K562 (cell line): ENCODE measurements at regions not wholly inside any gene's neighbourhood (a gene's known extent, or its start where the extent isn't known, plus 50 kb on each side); places are given as distances from the start of the nearest gene placed in this dataset.

ENCODE experiments used
- ATAC-seq: fragments of 200-7000 bp; cut with Tn5 transposase; 3 replicates; pipeline ENCODE4 v1.9.1; 2020; ENCODE audit warnings: moderate library complexity
- BruUV-seq: library from RNA; stranded (reverse); fragments of 400-500 nt; replicated peaks from 2 replicates; lab custom pipeline; 2021; lab: Mats Ljungman, UMichigan
- CTCF ChIA-PET: fragments of 300-600 bp; formaldehyde crosslinking; extraction: SDS; loops from one replicate; lab custom pipeline; 2021; ENCODE audit warnings: low intra/inter-chr PET ratio; lab: Yijun Ruan, JAX
- POLR2A ChIA-PET: fragments of 300-600, 350-650 bp; sonication (Branson Sonifier 250); formaldehyde crosslinking; extraction: SDS; loops from one replicate; lab custom pipeline; 2021; ENCODE audit warnings: antibody characterized with exemption, inconsistent platforms; lab: Yijun Ruan, JAX
- DNase-seq, 4 experiments: peaks; one replicate each; pipeline versions ENCODE4 v3.0.0 to v3.0.0-alpha.2; 2011 to 2018; ENCODE audit warnings: low spot score in 3 of 4, mixed read lengths in 3 of 4; ENCODE audit errors: extremely low read depth in 1 of 4
- FAIRE-seq: peaks from 2 replicates; lab custom pipeline; 2011; peaks lifted over from hg19 to GRCh38; lab: Jason Lieb, UNC
- H2AFZ ChIP-seq: 2 replicates; pipeline ENCODE4 v1.6.0; 2011; ENCODE audit warnings: low read depth, low read length, control low read depth, inconsistent platforms
- H3K27ac ChIP-seq: fragments of 200-600 bp; 3 replicates; pipeline ENCODE4 v1.8.0; 2011; ENCODE audit warnings: low read depth, mild to moderate bottlenecking, control low read depth, inconsistent platforms, low read length, moderate library complexity, mixed read lengths; ENCODE audit errors: extremely low read depth
- H3K27me3 ChIP-seq, 2 experiments: fragments of 300-600 bp in 1 of 2; 2 replicates in 1 of 2; 3 replicates in 1 of 2; pipeline versions ENCODE4 v1.6.0 to v1.8.0; 2011; ENCODE audit warnings: inconsistent platforms in 2 of 2, low read length in 2 of 2, mild to moderate bottlenecking in 1 of 2, mixed read lengths in 1 of 2, moderate library complexity in 1 of 2; ENCODE audit not compliant: control insufficient read depth in 2 of 2, insufficient read depth in 2 of 2
- H3K36me3 ChIP-seq: fragments of 300-600 bp; 3 replicates; pipeline ENCODE4 v1.8.0; 2011; ENCODE audit warnings: mild to moderate bottlenecking, low read length, inconsistent platforms; ENCODE audit not compliant: control insufficient read depth, insufficient read depth
- H3K4me1 ChIP-seq, 2 experiments: fragments of 200-600 bp in 1 of 2; replicated peaks in 1 of 2; 2 replicates in 1 of 2; 3 replicates in 1 of 2; pipeline versions ENCODE4 v1.5.1 to v1.8.0; 2011; ENCODE audit warnings: inconsistent platforms in 2 of 2, low read length in 2 of 2, mild to moderate bottlenecking in 1 of 2, mixed read lengths in 1 of 2, moderate library complexity in 1 of 2; ENCODE audit not compliant: control insufficient read depth in 2 of 2, insufficient read depth in 2 of 2
- H3K4me2 ChIP-seq: 2 replicates; pipeline ENCODE4 v1.6.1; 2011; ENCODE audit warnings: low read length, control low read depth, inconsistent platforms, mixed read lengths; ENCODE audit not compliant: insufficient read depth
- H3K4me3 ChIP-seq: fragments of 200-600 bp; sonication (generic), shearing (Covaris generic); 2 replicates; pipeline ENCODE4 v1.5.1; 2016; ENCODE audit warnings: control low read depth, inconsistent platforms
- H3K79me2 ChIP-seq: fragments of 200-600 bp; 3 replicates; pipeline ENCODE4 v1.8.0; 2011; ENCODE audit warnings: low read length, inconsistent platforms; ENCODE audit not compliant: control insufficient read depth, insufficient read depth
- H3K9ac ChIP-seq, 2 experiments: 2 replicates each; pipeline versions ENCODE4 v1.6.0 to v1.6.1; 2011; ENCODE audit warnings: low read depth in 2 of 2, low read length in 2 of 2, control low read depth in 1 of 2, inconsistent platforms in 1 of 2, mild to moderate bottlenecking in 1 of 2, mixed read lengths in 1 of 2; ENCODE audit not compliant: insufficient read depth in 1 of 2
- H3K9me1 ChIP-seq: one replicate; pipeline ENCODE4 v1.6.0; 2011; ENCODE audit warnings: inconsistent platforms, mild to moderate bottlenecking, low read length, moderate library complexity; ENCODE audit not compliant: control insufficient read depth, insufficient read depth
- H3K9me3 ChIP-seq: replicated peaks from 2 replicates; pipeline ENCODE4 v1.5.1; 2011; ENCODE audit warnings: low read depth, low read length, inconsistent platforms; ENCODE audit not compliant: control insufficient read depth, insufficient read depth
- H4K20me1 ChIP-seq: replicated peaks from 2 replicates; pipeline ENCODE4 v1.6.1; 2011; ENCODE audit warnings: low read length, inconsistent platforms, mixed read lengths; ENCODE audit not compliant: control insufficient read depth, insufficient read depth
- BRD4 ChIP-seq: fragments of 200-600 bp; sonication (generic); IDR thresholded peaks from 2 replicates; pipeline ENCODE4 v1.6.1; 2017; ENCODE audit warnings: inconsistent platforms
- BRF1 ChIP-seq: IDR thresholded peaks from 3 replicates; pipeline ENCODE4 v1.6.1; 2011; ENCODE audit warnings: borderline replicate concordance, mild to moderate bottlenecking; ENCODE audit not compliant: insufficient read length; ENCODE audit errors: extremely low read depth
- CCNT2 ChIP-seq: IDR thresholded peaks from 2 replicates; pipeline ENCODE4 v1.6.1; 2011; ENCODE audit warnings: borderline replicate concordance, low read depth, mild to moderate bottlenecking, moderate library complexity, mixed read lengths, low read length; ENCODE audit not compliant: insufficient read length; ENCODE audit errors: extremely low read depth
- MTA2 ChIP-seq: fragments of 450-650 bp; IDR thresholded peaks from 2 replicates; pipeline ENCODE4 v1.6.1; 2016; ENCODE audit warnings: low read depth
- MYBL2 ChIP-seq, 2 experiments: fragments of 450-650 bp in 1 of 2; sonication (generic) in 1 of 2; formaldehyde crosslinking in 1 of 2; IDR thresholded peaks; 2 replicates each; pipeline versions ENCODE4 v1.6.1 to v1.8.1; 2017 to 2022; ENCODE audit warnings: borderline replicate concordance in 1 of 2, inconsistent platforms in 1 of 2, low read depth in 1 of 2, mild to moderate bottlenecking in 1 of 2, missing genetic modification reagents in 1 of 2, moderate library complexity in 1 of 2
- RB1 ChIP-seq: fragments of 450-650 bp; IDR thresholded peaks from 2 replicates; pipeline ENCODE4 v1.6.1; 2017; ENCODE audit warnings: low read depth, mild to moderate bottlenecking
- ZFX ChIP-seq: sonication (generic); formaldehyde crosslinking; IDR thresholded peaks from 2 replicates; pipeline ENCODE4 v1.8.0; 2022; ENCODE audit warnings: mild to moderate bottlenecking, missing genetic modification reagents, moderate library complexity
- ZNF174 ChIP-seq: fragments of 250-450 bp; sonication (Bioruptor Pico); IDR thresholded peaks from 2 replicates; pipeline ENCODE4 v1.4.0; 2020; ENCODE audit warnings: mild to moderate bottlenecking
- ZNF75A ChIP-seq: fragments of 450-650 bp; formaldehyde crosslinking; IDR thresholded peaks from 2 replicates; pipeline ENCODE4 v1.4.0; 2020; ENCODE audit warnings: mild to moderate bottlenecking
- in situ Hi-C: fragments of 300-500 bp; cut with MboI; formaldehyde crosslinking; loops from 4 replicates; pipeline ENCODE4 v1.15.0; 2018; ENCODE audit warnings: inconsistent platforms, mixed read lengths
- intact Hi-C: fragments of 100-400 bp; cut with micrococcal nuclease; formaldehyde crosslinking; loops from 2 replicates; pipeline ENCODE4 v1.14.2; 2022
- TF ChIP-seq, protein P1 (sequence below): fragments of 250-450 bp; sonication (Bioruptor Pico); IDR thresholded peaks from 2 replicates; pipeline ENCODE4 v1.4.0; 2020; ENCODE audit warnings: borderline replicate concordance
- TF ChIP-seq, protein P2 (sequence below): sonication (generic); formaldehyde crosslinking; IDR thresholded peaks from 2 replicates; pipeline ENCODE4 v1.8.0; 2022; ENCODE audit warnings: missing genetic modification reagents, mild to moderate bottlenecking, moderate library complexity, borderline replicate concordance
- TF ChIP-seq, protein P3 (sequence below): fragments of 200-800 bp; sonication (Bioruptor generic); IDR thresholded peaks from 2 replicates; pipeline ENCODE4 v1.6.1; 2017; ENCODE audit warnings: missing genetic modification characterization, missing compliant biosample characterization
- TF ChIP-seq, protein P4 (sequence below): fragments of 250-450 bp; sonication (Bioruptor Pico); IDR thresholded peaks from 2 replicates; pipeline ENCODE4 v1.4.0; 2020; ENCODE audit warnings: mild to moderate bottlenecking, moderate library complexity, borderline replicate concordance
- TF ChIP-seq, protein P5 (sequence below): fragments of 450-650 bp; formaldehyde crosslinking; IDR thresholded peaks from 2 replicates; pipeline ENCODE4 v1.4.0; 2022; ENCODE audit warnings: mild to moderate bottlenecking, moderate library complexity

DNA sequence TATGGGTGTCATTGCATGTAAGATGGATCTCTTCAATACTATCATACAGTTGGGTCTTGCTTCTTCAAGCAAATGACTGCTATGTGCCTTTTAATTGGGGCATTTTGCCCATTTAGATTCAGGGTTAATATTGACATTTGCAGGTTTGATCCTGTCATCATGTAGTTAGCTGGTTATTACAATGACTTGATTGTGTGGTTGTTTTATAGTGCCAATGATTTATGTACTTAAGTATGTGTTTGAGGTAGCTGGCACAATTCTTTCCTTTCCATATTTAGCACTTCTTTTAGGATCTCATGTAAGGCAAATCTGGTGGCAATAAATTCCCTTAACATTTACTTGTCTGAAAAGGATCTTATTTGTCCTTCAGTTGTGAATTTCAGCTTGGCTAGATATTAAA, 267.5 kb downstream of the VGLL3 start:
- Histone ChIP-seq H3K9ac (no peak overlapping the region), H3K4me1 (no peaks in the 10 kb centered on the region), H3K9me3 (no peaks in the 10 kb centered on the region), H3K79me2 (no peaks in the 10 kb centered on the region), H3K4me2 (no peak overlapping the region), H4K20me1 (no peaks in the 10 kb centered on the region), H3K27me3 (no peaks in the 10 kb centered on the region), H3K4me3 (no peak overlapping the region), H3K36me3 (no peaks in the 10 kb centered on the region), H3K9me1 (no peaks in the 10 kb centered on the region), H3K27ac (no peak overlapping the region), H2AFZ (no peak overlapping the region)
- FAIRE-seq = no peak
- ChIA-PET CTCF (no interaction called here), POLR2A (no interaction called here)
- intact Hi-C loops (no loop called here), in situ Hi-C loops (no loop called here)
- no peak for ATAC-seq
- no peak for DNase-seq
- no TSS peak for BruUV-seq
- TF ChIP-seq BRD4 (no peak), MTA2 (no peak), MYBL2 (IDR thresholded peaks at IDR 0.05; ENCODE audit: low read depth) (no peak), MYBL2 (CRISPR knock-in tag; IDR thresholded peaks at IDR 0.05; ENCODE audit: borderline replicate concordance) (no peak), ZNF174 (CRISPR knock-in tag) (no peak), RB1 (no peak), BRF1 (no peak), ZNF75A (CRISPR knock-in tag) (no peak), CCNT2 (no peak), ZFX (CRISPR knock-in tag) (no peak)
- TF ChIP-seq, protein P1, sequence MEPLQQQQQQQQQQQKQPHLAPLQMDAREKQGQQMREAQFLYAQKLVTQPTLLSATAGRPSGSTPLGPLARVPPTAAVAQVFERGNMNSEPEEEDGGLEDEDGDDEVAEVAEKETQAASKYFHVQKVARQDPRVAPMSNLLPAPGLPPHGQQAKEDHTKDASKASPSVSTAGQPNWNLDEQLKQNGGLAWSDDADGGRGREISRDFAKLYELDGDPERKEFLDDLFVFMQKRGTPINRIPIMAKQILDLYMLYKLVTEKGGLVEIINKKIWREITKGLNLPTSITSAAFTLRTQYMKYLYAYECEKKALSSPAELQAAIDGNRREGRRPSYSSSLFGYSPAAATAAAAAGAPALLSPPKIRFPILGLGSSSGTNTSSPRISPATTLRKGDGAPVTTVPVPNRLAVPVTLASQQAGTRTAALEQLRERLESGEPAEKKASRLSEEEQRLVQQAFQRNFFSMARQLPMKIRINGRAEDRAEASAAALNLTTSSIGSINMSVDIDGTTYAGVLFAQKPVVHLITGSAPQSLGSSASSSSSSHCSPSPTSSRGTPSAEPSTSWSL (CRISPR knock-in tag) = no peak
- TF ChIP-seq, protein P2, sequence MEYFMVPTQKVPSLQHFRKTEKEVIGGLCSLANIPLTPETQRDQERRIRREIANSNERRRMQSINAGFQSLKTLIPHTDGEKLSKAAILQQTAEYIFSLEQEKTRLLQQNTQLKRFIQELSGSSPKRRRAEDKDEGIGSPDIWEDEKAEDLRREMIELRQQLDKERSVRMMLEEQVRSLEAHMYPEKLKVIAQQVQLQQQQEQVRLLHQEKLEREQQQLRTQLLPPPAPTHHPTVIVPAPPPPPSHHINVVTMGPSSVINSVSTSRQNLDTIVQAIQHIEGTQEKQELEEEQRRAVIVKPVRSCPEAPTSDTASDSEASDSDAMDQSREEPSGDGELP (CRISPR knock-in tag) = no peak
- TF ChIP-seq, protein P3, sequence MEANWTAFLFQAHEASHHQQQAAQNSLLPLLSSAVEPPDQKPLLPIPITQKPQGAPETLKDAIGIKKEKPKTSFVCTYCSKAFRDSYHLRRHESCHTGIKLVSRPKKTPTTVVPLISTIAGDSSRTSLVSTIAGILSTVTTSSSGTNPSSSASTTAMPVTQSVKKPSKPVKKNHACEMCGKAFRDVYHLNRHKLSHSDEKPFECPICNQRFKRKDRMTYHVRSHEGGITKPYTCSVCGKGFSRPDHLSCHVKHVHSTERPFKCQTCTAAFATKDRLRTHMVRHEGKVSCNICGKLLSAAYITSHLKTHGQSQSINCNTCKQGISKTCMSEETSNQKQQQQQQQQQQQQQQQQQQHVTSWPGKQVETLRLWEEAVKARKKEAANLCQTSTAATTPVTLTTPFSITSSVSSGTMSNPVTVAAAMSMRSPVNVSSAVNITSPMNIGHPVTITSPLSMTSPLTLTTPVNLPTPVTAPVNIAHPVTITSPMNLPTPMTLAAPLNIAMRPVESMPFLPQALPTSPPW (CRISPR knock-in tag) = no peak
- TF ChIP-seq, protein P4, sequence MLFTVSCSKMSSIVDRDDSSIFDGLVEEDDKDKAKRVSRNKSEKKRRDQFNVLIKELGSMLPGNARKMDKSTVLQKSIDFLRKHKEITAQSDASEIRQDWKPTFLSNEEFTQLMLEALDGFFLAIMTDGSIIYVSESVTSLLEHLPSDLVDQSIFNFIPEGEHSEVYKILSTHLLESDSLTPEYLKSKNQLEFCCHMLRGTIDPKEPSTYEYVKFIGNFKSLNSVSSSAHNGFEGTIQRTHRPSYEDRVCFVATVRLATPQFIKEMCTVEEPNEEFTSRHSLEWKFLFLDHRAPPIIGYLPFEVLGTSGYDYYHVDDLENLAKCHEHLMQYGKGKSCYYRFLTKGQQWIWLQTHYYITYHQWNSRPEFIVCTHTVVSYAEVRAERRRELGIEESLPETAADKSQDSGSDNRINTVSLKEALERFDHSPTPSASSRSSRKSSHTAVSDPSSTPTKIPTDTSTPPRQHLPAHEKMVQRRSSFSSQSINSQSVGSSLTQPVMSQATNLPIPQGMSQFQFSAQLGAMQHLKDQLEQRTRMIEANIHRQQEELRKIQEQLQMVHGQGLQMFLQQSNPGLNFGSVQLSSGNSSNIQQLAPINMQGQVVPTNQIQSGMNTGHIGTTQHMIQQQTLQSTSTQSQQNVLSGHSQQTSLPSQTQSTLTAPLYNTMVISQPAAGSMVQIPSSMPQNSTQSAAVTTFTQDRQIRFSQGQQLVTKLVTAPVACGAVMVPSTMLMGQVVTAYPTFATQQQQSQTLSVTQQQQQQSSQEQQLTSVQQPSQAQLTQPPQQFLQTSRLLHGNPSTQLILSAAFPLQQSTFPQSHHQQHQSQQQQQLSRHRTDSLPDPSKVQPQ (CRISPR knock-in tag) = no peak
- TF ChIP-seq, protein P5, sequence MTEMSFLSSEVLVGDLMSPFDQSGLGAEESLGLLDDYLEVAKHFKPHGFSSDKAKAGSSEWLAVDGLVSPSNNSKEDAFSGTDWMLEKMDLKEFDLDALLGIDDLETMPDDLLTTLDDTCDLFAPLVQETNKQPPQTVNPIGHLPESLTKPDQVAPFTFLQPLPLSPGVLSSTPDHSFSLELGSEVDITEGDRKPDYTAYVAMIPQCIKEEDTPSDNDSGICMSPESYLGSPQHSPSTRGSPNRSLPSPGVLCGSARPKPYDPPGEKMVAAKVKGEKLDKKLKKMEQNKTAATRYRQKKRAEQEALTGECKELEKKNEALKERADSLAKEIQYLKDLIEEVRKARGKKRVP = no peak
